Osteoblast (primary cell): ENCODE measurements at regions not wholly inside any gene's neighbourhood (a gene's known extent, or its start where the extent isn't known, plus 50 kb on each side); places are given as distances from the start of the nearest gene placed in this dataset.

Experiments
- DNase-seq: peaks from one replicate; pipeline ENCODE4 v3.0.0; 2011; ENCODE audit warnings: low spot score, mixed read lengths; ENCODE audit not compliant: insufficient read length; ENCODE audit errors: missing footprints
- H2AFZ ChIP-seq: 2 replicates; pipeline ENCODE4 v1.6.0; 2011; ENCODE audit warnings: mild to moderate bottlenecking, low read length
- H3K27ac ChIP-seq: 2 replicates; pipeline ENCODE4 v1.5.1; 2011; ENCODE audit warnings: mild to moderate bottlenecking, low read depth, low read length, moderate library complexity
- H3K27me3 ChIP-seq: 2 replicates; pipeline ENCODE4 v1.6.0; 2012; ENCODE audit warnings: mild to moderate bottlenecking, control low read depth, inconsistent platforms, low read length, moderate library complexity; ENCODE audit not compliant: insufficient read depth
- H3K36me3 ChIP-seq: 2 replicates; pipeline ENCODE4 v1.5.1; 2011; ENCODE audit warnings: mild to moderate bottlenecking, low read length, control low read depth, moderate library complexity; ENCODE audit not compliant: insufficient read depth
- H3K4me1 ChIP-seq: 2 replicates; pipeline ENCODE4 v1.5.1; 2011; ENCODE audit warnings: mild to moderate bottlenecking, low read length, control low read depth, moderate library complexity; ENCODE audit not compliant: insufficient read depth
- H3K4me2 ChIP-seq: 2 replicates; pipeline ENCODE4 v1.6.0; 2011; ENCODE audit warnings: mild to moderate bottlenecking, low read length; ENCODE audit not compliant: insufficient read depth
- H3K4me3 ChIP-seq: fragments of 200-600 bp; sonication (generic); 3 replicates; pipeline ENCODE4 v1.5.1; 2012; ENCODE audit warnings: mild to moderate bottlenecking, low read length, inconsistent platforms; ENCODE audit not compliant: insufficient read depth
- H3K79me2 ChIP-seq: 2 replicates; pipeline ENCODE4 v1.6.0; 2012; ENCODE audit warnings: mild to moderate bottlenecking, low read length, control low read depth, inconsistent platforms; ENCODE audit not compliant: insufficient read depth
- H3K9me3 ChIP-seq: 2 replicates; pipeline ENCODE4 v1.5.1; 2011; ENCODE audit warnings: low read depth, low read length, control low read depth
- H4K20me1 ChIP-seq: 2 replicates; pipeline ENCODE4 v1.6.0; 2012; ENCODE audit warnings: mild to moderate bottlenecking, low read length, control low read depth; ENCODE audit not compliant: insufficient read depth
- TF ChIP-seq, protein P1 (sequence below): IDR thresholded peaks from 2 replicates; pipeline ENCODE4 v1.5.1; 2011; ENCODE audit warnings: mild to moderate bottlenecking, low read depth, low read length, moderate library complexity; ENCODE audit errors: extremely low read depth

DNA sequence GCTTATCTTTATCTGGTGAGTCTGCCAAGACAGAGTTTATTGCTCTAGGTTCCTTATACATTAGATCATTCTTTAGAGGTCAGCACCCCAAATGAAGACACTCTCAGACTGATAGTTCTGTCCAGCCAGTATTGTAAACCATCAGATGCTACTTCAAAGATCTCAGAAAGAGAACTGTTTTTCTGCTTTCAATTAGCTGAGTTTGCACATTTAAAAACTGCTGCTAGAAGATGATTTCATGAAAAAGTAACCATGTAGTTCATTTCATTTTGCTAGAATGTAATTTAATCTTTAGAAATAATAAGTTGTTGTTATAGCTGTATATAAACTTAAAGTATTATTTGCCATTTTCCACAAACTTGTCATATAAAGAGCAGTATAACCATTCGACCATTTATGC is 344.5 kb upstream of the ATP5MC3 start:
- no peak overlapping the region for H3K4me2 ChIP-seq
- TF ChIP-seq, protein P1, sequence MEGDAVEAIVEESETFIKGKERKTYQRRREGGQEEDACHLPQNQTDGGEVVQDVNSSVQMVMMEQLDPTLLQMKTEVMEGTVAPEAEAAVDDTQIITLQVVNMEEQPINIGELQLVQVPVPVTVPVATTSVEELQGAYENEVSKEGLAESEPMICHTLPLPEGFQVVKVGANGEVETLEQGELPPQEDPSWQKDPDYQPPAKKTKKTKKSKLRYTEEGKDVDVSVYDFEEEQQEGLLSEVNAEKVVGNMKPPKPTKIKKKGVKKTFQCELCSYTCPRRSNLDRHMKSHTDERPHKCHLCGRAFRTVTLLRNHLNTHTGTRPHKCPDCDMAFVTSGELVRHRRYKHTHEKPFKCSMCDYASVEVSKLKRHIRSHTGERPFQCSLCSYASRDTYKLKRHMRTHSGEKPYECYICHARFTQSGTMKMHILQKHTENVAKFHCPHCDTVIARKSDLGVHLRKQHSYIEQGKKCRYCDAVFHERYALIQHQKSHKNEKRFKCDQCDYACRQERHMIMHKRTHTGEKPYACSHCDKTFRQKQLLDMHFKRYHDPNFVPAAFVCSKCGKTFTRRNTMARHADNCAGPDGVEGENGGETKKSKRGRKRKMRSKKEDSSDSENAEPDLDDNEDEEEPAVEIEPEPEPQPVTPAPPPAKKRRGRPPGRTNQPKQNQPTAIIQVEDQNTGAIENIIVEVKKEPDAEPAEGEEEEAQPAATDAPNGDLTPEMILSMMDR, result no peak
- H3K9me3 ChIP-seq, result no peaks in the 10 kb centered on the region
- no peaks in the 10 kb centered on the region for H3K27me3 ChIP-seq
- H3K4me1 ChIP-seq, result no peaks in the 10 kb centered on the region
- no peak overlapping the region for H2AFZ ChIP-seq
- H3K4me3 ChIP-seq, result no peak overlapping the region
- no peaks in the 10 kb centered on the region for H4K20me1 ChIP-seq
- no peaks in the 10 kb centered on the region for H3K79me2 ChIP-seq
- H3K27ac ChIP-seq, result no peak overlapping the region
- H3K36me3 ChIP-seq, result no peaks in the 10 kb centered on the region
- DNase-seq, result peak; percentile 21

DNA sequence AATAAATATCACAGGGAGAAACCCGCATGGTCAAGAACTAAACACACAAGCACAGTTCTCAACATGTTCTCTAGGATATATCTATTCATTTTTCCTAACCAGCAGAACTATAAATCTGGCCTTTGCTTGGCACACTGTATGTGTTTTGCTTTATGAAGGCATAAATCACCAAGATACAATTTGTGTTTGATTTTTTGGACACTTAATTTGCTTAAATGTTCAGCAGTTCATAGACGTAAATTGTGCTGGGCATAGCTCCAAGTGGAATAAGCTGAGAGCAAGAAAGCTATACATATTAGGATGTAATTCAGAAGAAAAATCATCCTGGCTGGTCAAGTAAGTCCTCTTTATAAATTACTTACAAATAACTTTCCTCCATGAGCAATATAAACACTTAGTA is 341.5 kb upstream of the ATP5MC3 start:
- no peaks in the 10 kb centered on the region for H3K79me2 ChIP-seq
- no peaks in the 10 kb centered on the region for H3K36me3 ChIP-seq
- H3K4me2 ChIP-seq, result no peak overlapping the region
- no peaks in the 10 kb centered on the region for H3K9me3 ChIP-seq
- TF ChIP-seq, protein P1, result no peak
- H4K20me1 ChIP-seq, result no peaks in the 10 kb centered on the region
- no peak overlapping the region for H3K27ac ChIP-seq
- H3K4me3 ChIP-seq, result no peak overlapping the region
- no peak overlapping the region for H2AFZ ChIP-seq
- no peaks in the 10 kb centered on the region for H3K4me1 ChIP-seq
- no peak for DNase-seq
- H3K27me3 ChIP-seq, result no peaks in the 10 kb centered on the region

DNA sequence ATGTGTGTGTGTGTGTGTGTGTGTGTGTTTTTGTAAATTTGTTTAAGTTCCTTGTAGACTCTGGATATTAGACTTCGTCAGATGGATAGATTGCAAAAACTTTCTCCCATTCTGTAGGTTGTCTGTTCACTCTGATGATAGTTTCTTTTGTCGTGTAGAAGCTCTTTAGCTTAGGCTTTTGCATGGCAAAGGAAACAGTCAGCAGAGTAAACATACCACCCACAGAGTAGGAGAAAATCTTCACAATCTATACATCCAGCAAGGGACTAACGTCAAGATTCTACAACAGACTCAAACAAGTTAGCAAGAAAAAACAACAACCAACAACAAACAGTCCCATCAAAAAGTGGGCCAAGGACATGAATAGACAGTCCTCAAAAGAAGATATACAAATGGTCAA is 336.7 kb upstream of the ATP5MC3 start:
- Histone ChIP-seq H3K79me2 (no peaks in the 10 kb centered on the region), H3K4me2 (no peak overlapping the region), H3K27me3 (no peaks in the 10 kb centered on the region), H4K20me1 (no peaks in the 10 kb centered on the region), H3K4me1 (no peaks in the 10 kb centered on the region), H3K9me3 (no peaks in the 10 kb centered on the region), H3K4me3 (no peak overlapping the region), H3K27ac (no peak overlapping the region), H2AFZ (no peak overlapping the region), H3K36me3 (no peaks in the 10 kb centered on the region)
- no peak for DNase-seq
- TF ChIP-seq, protein P1, result no peak

DNA sequence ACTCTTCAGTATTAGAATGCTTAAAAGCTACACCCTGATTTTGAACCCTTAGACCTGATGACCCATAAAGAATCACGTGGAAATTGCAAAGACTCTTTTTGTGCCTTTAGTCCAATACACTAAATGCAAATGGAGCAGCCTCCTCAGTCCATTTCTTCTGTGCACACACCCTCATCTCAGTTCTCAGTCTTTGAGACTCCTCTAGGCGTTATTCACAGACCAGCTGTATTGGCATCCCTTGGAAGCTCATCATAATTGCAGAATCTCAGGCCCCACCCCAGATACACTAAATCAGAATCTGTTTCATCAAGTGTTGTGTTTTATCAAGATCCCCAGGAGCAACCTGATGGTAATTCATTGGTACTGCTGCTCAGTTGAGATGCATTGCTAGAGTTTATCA is 335.0 kb upstream of the ATP5MC3 start:
- no peak overlapping the region for H3K4me3 ChIP-seq
- H3K4me1 ChIP-seq, result no peaks in the 10 kb centered on the region
- H3K9me3 ChIP-seq, result no peaks in the 10 kb centered on the region
- no peaks in the 10 kb centered on the region for H3K27me3 ChIP-seq
- H2AFZ ChIP-seq, result no peak overlapping the region
- no peak for DNase-seq
- no peaks in the 10 kb centered on the region for H3K36me3 ChIP-seq
- H3K79me2 ChIP-seq, result no peaks in the 10 kb centered on the region
- TF ChIP-seq, protein P1, result no peak
- no peak overlapping the region for H3K4me2 ChIP-seq
- H4K20me1 ChIP-seq, result no peaks in the 10 kb centered on the region
- H3K27ac ChIP-seq, result no peak overlapping the region
